ENCODE measurements at regions not wholly inside any gene's neighbourhood (a gene's known extent, or its start where the extent isn't known, plus 50 kb on each side); places are given as distances from the start of the nearest gene placed in this dataset.

DNA sequence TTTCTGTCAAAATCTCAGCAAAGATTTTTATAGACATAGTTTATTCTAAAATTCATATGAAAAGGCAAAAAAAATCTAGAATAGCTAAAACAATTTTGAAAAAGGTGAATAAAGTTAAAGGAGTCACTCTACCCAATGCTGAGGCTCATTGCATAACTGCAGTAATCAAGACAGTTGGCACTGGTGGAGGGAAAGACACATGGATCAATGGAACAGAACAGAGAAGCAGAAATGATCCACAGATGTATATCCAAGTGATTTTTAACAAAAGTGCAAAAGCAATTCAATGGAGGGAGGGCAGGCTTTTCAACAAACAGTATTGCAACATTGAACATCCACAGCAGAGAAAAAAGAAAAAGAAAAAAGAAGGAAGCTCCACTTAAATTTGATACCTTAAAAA is 162.8 kb downstream of the RBM43 start:
- TF ChIP-seq, protein P1, sequence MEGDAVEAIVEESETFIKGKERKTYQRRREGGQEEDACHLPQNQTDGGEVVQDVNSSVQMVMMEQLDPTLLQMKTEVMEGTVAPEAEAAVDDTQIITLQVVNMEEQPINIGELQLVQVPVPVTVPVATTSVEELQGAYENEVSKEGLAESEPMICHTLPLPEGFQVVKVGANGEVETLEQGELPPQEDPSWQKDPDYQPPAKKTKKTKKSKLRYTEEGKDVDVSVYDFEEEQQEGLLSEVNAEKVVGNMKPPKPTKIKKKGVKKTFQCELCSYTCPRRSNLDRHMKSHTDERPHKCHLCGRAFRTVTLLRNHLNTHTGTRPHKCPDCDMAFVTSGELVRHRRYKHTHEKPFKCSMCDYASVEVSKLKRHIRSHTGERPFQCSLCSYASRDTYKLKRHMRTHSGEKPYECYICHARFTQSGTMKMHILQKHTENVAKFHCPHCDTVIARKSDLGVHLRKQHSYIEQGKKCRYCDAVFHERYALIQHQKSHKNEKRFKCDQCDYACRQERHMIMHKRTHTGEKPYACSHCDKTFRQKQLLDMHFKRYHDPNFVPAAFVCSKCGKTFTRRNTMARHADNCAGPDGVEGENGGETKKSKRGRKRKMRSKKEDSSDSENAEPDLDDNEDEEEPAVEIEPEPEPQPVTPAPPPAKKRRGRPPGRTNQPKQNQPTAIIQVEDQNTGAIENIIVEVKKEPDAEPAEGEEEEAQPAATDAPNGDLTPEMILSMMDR (IDR thresholded peaks at IDR 0.05; ENCODE audit: low read length) = no peak
- TF ChIP-seq EZH2 (optimal IDR thresholded peaks at IDR 0.05; ENCODE audit: low read depth, low read length) (no peak), EZH2phosphoT487 (IDR thresholded peaks at IDR 0.05; ENCODE audit: low read length) (no peak)
